WTC11 (cell line): ENCODE measurements at regions not wholly inside any gene's neighbourhood (a gene's known extent, or its start where the extent isn't known, plus 50 kb on each side); places are given as distances from the start of the nearest gene placed in this dataset.

Experiments
- ATAC-seq: fragments of 200-7000 bp; cut with Tn5 transposase; 2 replicates; pipeline ENCODE4 v1.10.0; 2021; ENCODE audit warnings: mild to moderate bottlenecking, moderate library complexity
- CTCF ChIA-PET: fragments of 300-600 bp; sonication (Branson Sonifier 250); formaldehyde crosslinking; loops from one replicate; lab custom pipeline; 2021; ENCODE audit warnings: antibody characterized with exemption; lab: Charles Lee
- POLR2A ChIA-PET: fragments of 350-600 bp; sonication (Branson Sonifier 250); formaldehyde crosslinking; loops from one replicate; lab custom pipeline; 2021; ENCODE audit warnings: antibody characterized with exemption; lab: Charles Lee
- DNase-seq: peaks from one replicate; pipeline ENCODE4 v3.0.0; 2021; ENCODE audit warnings: low spot score
- H3K27ac Mint-ChIP-seq: 2 replicates; pipeline ENCODE4 v1.8.0; 2021; ENCODE audit warnings: mixed read lengths
- H3K27me3 Mint-ChIP-seq: 2 replicates; pipeline ENCODE4 v1.8.0; 2021; ENCODE audit warnings: low read depth, mild to moderate bottlenecking, moderate library complexity, mixed read lengths
- H3K36me3 Mint-ChIP-seq: 2 replicates; pipeline ENCODE4 v1.8.0; 2021; ENCODE audit warnings: mixed read lengths
- H3K4me1 Mint-ChIP-seq: 2 replicates; pipeline ENCODE4 v1.8.0; 2022; ENCODE audit warnings: mixed read lengths
- H3K4me3 Mint-ChIP-seq: 2 replicates; pipeline ENCODE4 v1.8.0; 2021; ENCODE audit warnings: mild to moderate bottlenecking, moderate library complexity, mixed read lengths
- H3K9me3 Mint-ChIP-seq: 2 replicates; pipeline ENCODE4 v1.8.0; 2021; ENCODE audit warnings: mixed read lengths
- ATF6 ChIP-seq: sonication (generic); formaldehyde crosslinking; IDR thresholded peaks from 2 replicates; pipeline ENCODE4 v1.8.1; 2023; ENCODE audit warnings: mild to moderate bottlenecking, missing genetic modification reagents
- EMX1 ChIP-seq: fragments of 250-450 bp; sonication (Bioruptor Pico); IDR thresholded peaks from 2 replicates; pipeline ENCODE4 v1.8.0; 2021; ENCODE audit warnings: mild to moderate bottlenecking
- FOXK1 ChIP-seq: sonication (generic); formaldehyde crosslinking; IDR thresholded peaks from 2 replicates; pipeline ENCODE4 v1.8.0; 2022; ENCODE audit warnings: mild to moderate bottlenecking, moderate library complexity, missing genetic modification reagents
- GABPB1 ChIP-seq: sonication (generic); formaldehyde crosslinking; IDR thresholded peaks from 2 replicates; pipeline ENCODE4 v1.8.1; 2023; ENCODE audit warnings: mild to moderate bottlenecking, missing genetic modification reagents
- HMGA2 ChIP-seq: fragments of 250-450 bp; sonication (Bioruptor Pico); IDR thresholded peaks from 2 replicates; pipeline ENCODE4 v1.4.0; 2021; ENCODE audit warnings: mild to moderate bottlenecking, moderate library complexity
- IRF2 ChIP-seq: sonication (generic); formaldehyde crosslinking; IDR thresholded peaks from 2 replicates; pipeline ENCODE4 v1.8.0; 2022; ENCODE audit warnings: low read depth, missing genetic modification reagents, borderline replicate concordance
- KAT7 ChIP-seq: sonication (generic); formaldehyde crosslinking; IDR thresholded peaks from 2 replicates; pipeline ENCODE4 v1.8.1; 2023; ENCODE audit warnings: missing genetic modification reagents, mild to moderate bottlenecking, borderline replicate concordance
- MLX ChIP-seq: sonication (generic); formaldehyde crosslinking; IDR thresholded peaks from 2 replicates; pipeline ENCODE4 v1.8.1; 2023; ENCODE audit warnings: mild to moderate bottlenecking, missing genetic modification reagents, moderate library complexity
- MXD4 ChIP-seq: fragments of 250-450 bp; sonication (Bioruptor Pico); IDR thresholded peaks from 2 replicates; pipeline ENCODE4 v1.8.0; 2021; ENCODE audit warnings: mild to moderate bottlenecking, moderate library complexity, borderline replicate concordance
- NR1H2 ChIP-seq: sonication (generic); formaldehyde crosslinking; IDR thresholded peaks from 2 replicates; pipeline ENCODE4 v1.9.0; 2021; ENCODE audit warnings: mild to moderate bottlenecking, moderate library complexity, missing genetic modification reagents
- NR2C2 ChIP-seq: sonication (generic); formaldehyde crosslinking; IDR thresholded peaks from 2 replicates; pipeline ENCODE4 v1.8.0; 2022; ENCODE audit warnings: mild to moderate bottlenecking, missing genetic modification reagents
- PREB ChIP-seq: sonication (generic); formaldehyde crosslinking; IDR thresholded peaks from 2 replicates; pipeline ENCODE4 v1.8.1; 2022; ENCODE audit warnings: mild to moderate bottlenecking, missing genetic modification reagents, moderate library complexity, borderline replicate concordance
- TEAD4 ChIP-seq: sonication (generic); formaldehyde crosslinking; IDR thresholded peaks from 2 replicates; pipeline ENCODE4 v1.8.0; 2022; ENCODE audit warnings: mild to moderate bottlenecking, missing genetic modification reagents
- TP53 ChIP-seq: sonication (generic); formaldehyde crosslinking; IDR thresholded peaks from 2 replicates; pipeline ENCODE4 v1.8.1; 2023; ENCODE audit warnings: mild to moderate bottlenecking, missing genetic modification reagents
- USF2 ChIP-seq: sonication (generic); formaldehyde crosslinking; IDR thresholded peaks from 2 replicates; pipeline ENCODE4 v1.8.1; 2023; ENCODE audit warnings: mild to moderate bottlenecking, missing genetic modification reagents, moderate library complexity
- ZMAT4 ChIP-seq: fragments of 250-450 bp; sonication (Bioruptor Pico); IDR thresholded peaks from 2 replicates; pipeline ENCODE4 v1.9.0; 2021; ENCODE audit warnings: mild to moderate bottlenecking
- ZNF416 ChIP-seq: fragments of 250-450 bp; sonication (Bioruptor Pico); IDR thresholded peaks from 2 replicates; pipeline ENCODE4 v1.9.0; 2021; ENCODE audit warnings: mild to moderate bottlenecking, inconsistent platforms
- TF ChIP-seq, protein P1 (sequence below): sonication (generic); formaldehyde crosslinking; conservative IDR thresholded peaks from 2 replicates; pipeline ENCODE4 v1.8.1; 2023; ENCODE audit warnings: mild to moderate bottlenecking, low read depth, missing genetic modification reagents, moderate library complexity
- TF ChIP-seq, protein P2 (sequence below): sonication (generic); formaldehyde crosslinking; IDR thresholded peaks from 2 replicates; pipeline ENCODE4 v1.8.0; 2023; ENCODE audit warnings: missing genetic modification reagents
- TF ChIP-seq, protein P3 (sequence below): sonication (generic); formaldehyde crosslinking; IDR thresholded peaks from 2 replicates; pipeline ENCODE4 v1.8.1; 2023; ENCODE audit warnings: mild to moderate bottlenecking, moderate library complexity, missing genetic modification reagents
- TF ChIP-seq, protein P4 (sequence below): sonication (generic); formaldehyde crosslinking; IDR thresholded peaks from 2 replicates; pipeline ENCODE4 v1.8.0; 2023; ENCODE audit warnings: mild to moderate bottlenecking, missing genetic modification reagents
- TF ChIP-seq, protein P5 (sequence below): sonication (generic); formaldehyde crosslinking; IDR thresholded peaks from 2 replicates; pipeline ENCODE4 v1.8.0; 2022; ENCODE audit warnings: mild to moderate bottlenecking, missing genetic modification reagents

GRCh38 chr5:115469904-115470516, 74.6 kb downstream of the FEM1C start:
- POLR2A ChIA-PET: no interaction called here
- TF ChIP-seq MLX (CRISPR knock-in tag) (no peak), HMGA2 (no peak), ZNF416 (CRISPR knock-in tag) (no peak), NR1H2 (CRISPR knock-in tag) (no peak), IRF2 (no peak), TP53 (CRISPR knock-in tag) (no peak), NR2C2 (CRISPR knock-in tag) (no peak), FOXK1 (CRISPR knock-in tag) (no peak), KAT7 (no peak), ZMAT4 (CRISPR knock-in tag) (no peak)
- TF ChIP-seq, protein P1, sequence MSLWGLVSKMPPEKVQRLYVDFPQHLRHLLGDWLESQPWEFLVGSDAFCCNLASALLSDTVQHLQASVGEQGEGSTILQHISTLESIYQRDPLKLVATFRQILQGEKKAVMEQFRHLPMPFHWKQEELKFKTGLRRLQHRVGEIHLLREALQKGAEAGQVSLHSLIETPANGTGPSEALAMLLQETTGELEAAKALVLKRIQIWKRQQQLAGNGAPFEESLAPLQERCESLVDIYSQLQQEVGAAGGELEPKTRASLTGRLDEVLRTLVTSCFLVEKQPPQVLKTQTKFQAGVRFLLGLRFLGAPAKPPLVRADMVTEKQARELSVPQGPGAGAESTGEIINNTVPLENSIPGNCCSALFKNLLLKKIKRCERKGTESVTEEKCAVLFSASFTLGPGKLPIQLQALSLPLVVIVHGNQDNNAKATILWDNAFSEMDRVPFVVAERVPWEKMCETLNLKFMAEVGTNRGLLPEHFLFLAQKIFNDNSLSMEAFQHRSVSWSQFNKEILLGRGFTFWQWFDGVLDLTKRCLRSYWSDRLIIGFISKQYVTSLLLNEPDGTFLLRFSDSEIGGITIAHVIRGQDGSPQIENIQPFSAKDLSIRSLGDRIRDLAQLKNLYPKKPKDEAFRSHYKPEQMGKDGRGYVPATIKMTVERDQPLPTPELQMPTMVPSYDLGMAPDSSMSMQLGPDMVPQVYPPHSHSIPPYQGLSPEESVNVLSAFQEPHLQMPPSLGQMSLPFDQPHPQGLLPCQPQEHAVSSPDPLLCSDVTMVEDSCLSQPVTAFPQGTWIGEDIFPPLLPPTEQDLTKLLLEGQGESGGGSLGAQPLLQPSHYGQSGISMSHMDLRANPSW: no peak
- H3K36me3 Mint-ChIP-seq: no peaks in the 10 kb centered on the region

GRCh38 chr5:115467628-115468027, 76.9 kb downstream of the FEM1C start:
- H3K36me3 Mint-ChIP-seq: no peaks in the 10 kb centered on the region
- no peaks in the 10 kb centered on the region for H3K9me3 Mint-ChIP-seq
- ChIA-PET CTCF (no interaction called here), POLR2A (no interaction called here)
- ATAC-seq: no peak
- no peak overlapping the region for H3K27ac Mint-ChIP-seq
- no peaks in the 10 kb centered on the region; the same call in none of the 2 replicates for H3K27me3 Mint-ChIP-seq
- H3K4me1 Mint-ChIP-seq: peaks cover 11% of the 10 kb centered on the region
- DNase-seq: no peak
- no peak overlapping the region for H3K4me3 Mint-ChIP-seq
- no peak for TF ChIP-seq TEAD4 (CRISPR knock-in tag)
- TF ChIP-seq ATF6: no peak
- no peak for TF ChIP-seq USF2 (CRISPR knock-in tag)
- TF ChIP-seq, protein P2, sequence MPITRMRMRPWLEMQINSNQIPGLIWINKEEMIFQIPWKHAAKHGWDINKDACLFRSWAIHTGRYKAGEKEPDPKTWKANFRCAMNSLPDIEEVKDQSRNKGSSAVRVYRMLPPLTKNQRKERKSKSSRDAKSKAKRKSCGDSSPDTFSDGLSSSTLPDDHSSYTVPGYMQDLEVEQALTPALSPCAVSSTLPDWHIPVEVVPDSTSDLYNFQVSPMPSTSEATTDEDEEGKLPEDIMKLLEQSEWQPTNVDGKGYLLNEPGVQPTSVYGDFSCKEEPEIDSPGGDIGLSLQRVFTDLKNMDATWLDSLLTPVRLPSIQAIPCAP (CRISPR knock-in tag): no peak
- TF ChIP-seq, protein P3, sequence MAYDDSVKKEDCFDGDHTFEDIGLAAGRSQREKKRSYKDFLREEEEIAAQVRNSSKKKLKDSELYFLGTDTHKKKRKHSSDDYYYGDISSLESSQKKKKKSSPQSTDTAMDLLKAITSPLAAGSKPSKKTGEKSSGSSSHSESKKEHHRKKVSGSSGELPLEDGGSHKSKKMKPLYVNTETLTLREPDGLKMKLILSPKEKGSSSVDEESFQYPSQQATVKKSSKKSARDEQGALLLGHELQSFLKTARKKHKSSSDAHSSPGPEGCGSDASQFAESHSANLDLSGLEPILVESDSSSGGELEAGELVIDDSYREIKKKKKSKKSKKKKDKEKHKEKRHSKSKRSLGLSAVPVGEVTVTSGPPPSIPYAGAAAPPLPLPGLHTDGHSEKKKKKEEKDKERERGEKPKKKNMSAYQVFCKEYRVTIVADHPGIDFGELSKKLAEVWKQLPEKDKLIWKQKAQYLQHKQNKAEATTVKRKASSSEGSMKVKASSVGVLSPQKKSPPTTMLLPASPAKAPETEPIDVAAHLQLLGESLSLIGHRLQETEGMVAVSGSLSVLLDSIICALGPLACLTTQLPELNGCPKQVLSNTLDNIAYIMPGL (CRISPR knock-in tag): no peak
- TF ChIP-seq MXD4 (CRISPR knock-in tag): no peak
- TF ChIP-seq, protein P4, sequence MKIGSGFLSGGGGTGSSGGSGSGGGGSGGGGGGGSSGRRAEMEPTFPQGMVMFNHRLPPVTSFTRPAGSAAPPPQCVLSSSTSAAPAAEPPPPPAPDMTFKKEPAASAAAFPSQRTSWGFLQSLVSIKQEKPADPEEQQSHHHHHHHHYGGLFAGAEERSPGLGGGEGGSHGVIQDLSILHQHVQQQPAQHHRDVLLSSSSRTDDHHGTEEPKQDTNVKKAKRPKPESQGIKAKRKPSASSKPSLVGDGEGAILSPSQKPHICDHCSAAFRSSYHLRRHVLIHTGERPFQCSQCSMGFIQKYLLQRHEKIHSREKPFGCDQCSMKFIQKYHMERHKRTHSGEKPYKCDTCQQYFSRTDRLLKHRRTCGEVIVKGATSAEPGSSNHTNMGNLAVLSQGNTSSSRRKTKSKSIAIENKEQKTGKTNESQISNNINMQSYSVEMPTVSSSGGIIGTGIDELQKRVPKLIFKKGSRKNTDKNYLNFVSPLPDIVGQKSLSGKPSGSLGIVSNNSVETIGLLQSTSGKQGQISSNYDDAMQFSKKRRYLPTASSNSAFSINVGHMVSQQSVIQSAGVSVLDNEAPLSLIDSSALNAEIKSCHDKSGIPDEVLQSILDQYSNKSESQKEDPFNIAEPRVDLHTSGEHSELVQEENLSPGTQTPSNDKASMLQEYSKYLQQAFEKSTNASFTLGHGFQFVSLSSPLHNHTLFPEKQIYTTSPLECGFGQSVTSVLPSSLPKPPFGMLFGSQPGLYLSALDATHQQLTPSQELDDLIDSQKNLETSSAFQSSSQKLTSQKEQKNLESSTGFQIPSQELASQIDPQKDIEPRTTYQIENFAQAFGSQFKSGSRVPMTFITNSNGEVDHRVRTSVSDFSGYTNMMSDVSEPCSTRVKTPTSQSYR (CRISPR knock-in tag): no peak
- TF ChIP-seq PREB (CRISPR knock-in tag): no peak
- no peak for TF ChIP-seq GABPB1 (CRISPR knock-in tag)
- no peak for TF ChIP-seq EMX1 (CRISPR knock-in tag)
- TF ChIP-seq, protein P5, sequence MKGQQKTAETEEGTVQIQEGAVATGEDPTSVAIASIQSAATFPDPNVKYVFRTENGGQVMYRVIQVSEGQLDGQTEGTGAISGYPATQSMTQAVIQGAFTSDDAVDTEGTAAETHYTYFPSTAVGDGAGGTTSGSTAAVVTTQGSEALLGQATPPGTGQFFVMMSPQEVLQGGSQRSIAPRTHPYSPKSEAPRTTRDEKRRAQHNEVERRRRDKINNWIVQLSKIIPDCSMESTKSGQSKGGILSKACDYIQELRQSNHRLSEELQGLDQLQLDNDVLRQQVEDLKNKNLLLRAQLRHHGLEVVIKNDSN (CRISPR knock-in tag): no peak

More at GRCh38 chr5:115469904-115470516, 74.6 kb downstream of the FEM1C start:
- ATAC-seq: no peak
- H3K27me3 Mint-ChIP-seq: no peaks in the 10 kb centered on the region; the same call in none of the 2 replicates
- DNase-seq: no peak
- H3K27ac Mint-ChIP-seq: no peak overlapping the region
- peaks cover 16% of the 10 kb centered on the region for H3K4me1 Mint-ChIP-seq
- CTCF ChIA-PET: interaction anchor here (1.0 kb wide), 1 partner anchor 105 kb away, joined by 5 read pairs; no protein-coding TSS in a partner anchor
- H3K4me3 Mint-ChIP-seq: no peak overlapping the region
- H3K9me3 Mint-ChIP-seq: no peaks in the 10 kb centered on the region
